GM23248 (cell line): ENCODE measurements at regions not wholly inside any gene's neighbourhood (a gene's known extent, or its start where the extent isn't known, plus 50 kb on each side); places are given as distances from the start of the nearest gene placed in this dataset.

Experiments
- EZH2 ChIP-seq: fragments of 200-600 bp; sonication (generic); IDR thresholded peaks from 2 replicates; pipeline ENCODE4 v1.6.1; 2018; ENCODE audit warnings: antibody characterized with exemption, mild to moderate bottlenecking; ENCODE audit not compliant: insufficient read depth, poor library complexity, severe bottlenecking
- EZH2phosphoT487 ChIP-seq: fragments of 200-600 bp; sonication (generic); IDR thresholded peaks from 2 replicates; pipeline ENCODE4 v1.6.1; 2018; ENCODE audit warnings: antibody characterized with exemption, moderate library complexity, mild to moderate bottlenecking, low read depth; ENCODE audit not compliant: insufficient read depth

DNA sequence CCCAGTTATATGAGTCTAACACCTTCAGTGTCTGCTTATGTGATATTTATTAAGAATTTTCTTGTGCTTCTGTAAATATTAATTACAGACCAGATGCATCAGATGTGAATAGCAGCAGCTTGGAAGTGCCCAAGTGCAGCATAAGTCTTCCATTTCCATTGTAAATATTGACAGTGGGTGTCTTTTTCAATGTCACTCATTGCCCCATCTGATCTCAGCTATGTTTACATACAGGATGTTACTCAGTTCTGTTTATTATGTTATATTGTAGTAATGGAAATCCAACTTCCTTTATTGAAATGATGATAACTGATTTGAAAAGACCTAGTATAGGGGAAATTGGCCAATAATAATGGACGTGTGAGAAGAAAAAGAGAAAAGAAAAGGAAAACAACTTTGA is 296.7 kb downstream of the SAMD5 start:
- TF ChIP-seq EZH2 = no peak
- TF ChIP-seq EZH2phosphoT487 = no peak
